ENCODE measurements at regions not wholly inside any gene's neighbourhood (a gene's known extent, or its start where the extent isn't known, plus 50 kb on each side); places are given as distances from the start of the nearest gene placed in this dataset.

DNA sequence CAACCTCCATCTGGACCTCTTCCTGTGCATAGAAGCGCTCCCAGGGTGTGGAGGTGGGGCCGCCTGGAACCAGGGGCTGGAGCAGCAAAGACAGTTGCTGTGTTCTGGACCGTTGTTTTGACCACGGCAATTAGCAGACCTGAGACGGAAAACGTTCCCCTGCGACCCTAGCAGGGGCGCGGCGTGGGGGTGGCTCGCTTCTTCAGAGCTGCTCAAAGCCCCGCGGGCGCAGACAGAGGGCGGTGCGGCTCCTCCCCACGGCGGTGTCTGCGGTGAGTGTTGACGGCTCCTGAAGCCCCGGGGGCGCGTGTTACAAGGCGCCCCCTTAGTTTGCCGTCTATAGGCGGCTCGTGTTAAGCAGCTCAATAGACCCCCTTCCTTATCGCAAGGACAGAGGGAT, 79.2 kb downstream of the TRIML1 start:
- TF ChIP-seq, protein P1, sequence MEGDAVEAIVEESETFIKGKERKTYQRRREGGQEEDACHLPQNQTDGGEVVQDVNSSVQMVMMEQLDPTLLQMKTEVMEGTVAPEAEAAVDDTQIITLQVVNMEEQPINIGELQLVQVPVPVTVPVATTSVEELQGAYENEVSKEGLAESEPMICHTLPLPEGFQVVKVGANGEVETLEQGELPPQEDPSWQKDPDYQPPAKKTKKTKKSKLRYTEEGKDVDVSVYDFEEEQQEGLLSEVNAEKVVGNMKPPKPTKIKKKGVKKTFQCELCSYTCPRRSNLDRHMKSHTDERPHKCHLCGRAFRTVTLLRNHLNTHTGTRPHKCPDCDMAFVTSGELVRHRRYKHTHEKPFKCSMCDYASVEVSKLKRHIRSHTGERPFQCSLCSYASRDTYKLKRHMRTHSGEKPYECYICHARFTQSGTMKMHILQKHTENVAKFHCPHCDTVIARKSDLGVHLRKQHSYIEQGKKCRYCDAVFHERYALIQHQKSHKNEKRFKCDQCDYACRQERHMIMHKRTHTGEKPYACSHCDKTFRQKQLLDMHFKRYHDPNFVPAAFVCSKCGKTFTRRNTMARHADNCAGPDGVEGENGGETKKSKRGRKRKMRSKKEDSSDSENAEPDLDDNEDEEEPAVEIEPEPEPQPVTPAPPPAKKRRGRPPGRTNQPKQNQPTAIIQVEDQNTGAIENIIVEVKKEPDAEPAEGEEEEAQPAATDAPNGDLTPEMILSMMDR (IDR thresholded peaks at IDR 0.05), result no peak
- no peak for TF ChIP-seq POLR2A (IDR thresholded peaks at IDR 0.05)
- TF ChIP-seq EP300 (IDR thresholded peaks at IDR 0.05), result no peak
